ENCODE measurements at regions not wholly inside any gene's neighbourhood (a gene's known extent, or its start where the extent isn't known, plus 50 kb on each side); places are given as distances from the start of the nearest gene placed in this dataset.

DNA sequence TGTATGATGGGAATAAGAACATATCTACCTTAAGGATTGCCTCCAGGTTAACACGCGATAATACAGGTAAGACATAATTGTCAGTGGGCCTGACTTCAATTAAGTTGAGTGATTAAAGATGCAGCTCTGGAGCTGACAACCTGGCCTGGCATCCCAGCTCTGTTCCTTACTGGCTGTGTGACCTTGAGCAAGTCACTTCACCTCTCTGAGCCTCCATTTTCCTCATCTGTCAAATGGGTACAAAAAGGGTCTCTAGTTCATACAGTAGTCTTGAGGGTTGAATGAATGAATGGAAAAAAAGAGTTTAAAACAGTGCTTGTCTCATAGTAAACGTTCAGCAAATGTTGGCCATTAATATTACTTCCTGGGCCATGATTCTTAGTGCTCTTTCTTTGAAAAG is 213.9 kb downstream of the PHETA1 start:
- TF ChIP-seq, protein P1, sequence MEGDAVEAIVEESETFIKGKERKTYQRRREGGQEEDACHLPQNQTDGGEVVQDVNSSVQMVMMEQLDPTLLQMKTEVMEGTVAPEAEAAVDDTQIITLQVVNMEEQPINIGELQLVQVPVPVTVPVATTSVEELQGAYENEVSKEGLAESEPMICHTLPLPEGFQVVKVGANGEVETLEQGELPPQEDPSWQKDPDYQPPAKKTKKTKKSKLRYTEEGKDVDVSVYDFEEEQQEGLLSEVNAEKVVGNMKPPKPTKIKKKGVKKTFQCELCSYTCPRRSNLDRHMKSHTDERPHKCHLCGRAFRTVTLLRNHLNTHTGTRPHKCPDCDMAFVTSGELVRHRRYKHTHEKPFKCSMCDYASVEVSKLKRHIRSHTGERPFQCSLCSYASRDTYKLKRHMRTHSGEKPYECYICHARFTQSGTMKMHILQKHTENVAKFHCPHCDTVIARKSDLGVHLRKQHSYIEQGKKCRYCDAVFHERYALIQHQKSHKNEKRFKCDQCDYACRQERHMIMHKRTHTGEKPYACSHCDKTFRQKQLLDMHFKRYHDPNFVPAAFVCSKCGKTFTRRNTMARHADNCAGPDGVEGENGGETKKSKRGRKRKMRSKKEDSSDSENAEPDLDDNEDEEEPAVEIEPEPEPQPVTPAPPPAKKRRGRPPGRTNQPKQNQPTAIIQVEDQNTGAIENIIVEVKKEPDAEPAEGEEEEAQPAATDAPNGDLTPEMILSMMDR (IDR thresholded peaks at IDR 0.05; ENCODE audit: insufficient read depth, low read length, poor library complexity, severe bottlenecking), result no peak
- Histone ChIP-seq H3K4me3 (replicated peaks; ENCODE audit: low read depth, low read length) (no peak overlapping the region), H3K27me3 (replicated peaks; ENCODE audit: control insufficient read depth, insufficient read depth, low read length) (no peaks in the 10 kb centered on the region; the same call in 1 of the 2 replicates), H3K36me3 (ENCODE audit: control insufficient read depth, insufficient read depth, low read length) (no peaks in the 10 kb centered on the region)
- DNase-seq (ENCODE audit: extremely low read depth, insufficient read length), result no peak

DNA sequence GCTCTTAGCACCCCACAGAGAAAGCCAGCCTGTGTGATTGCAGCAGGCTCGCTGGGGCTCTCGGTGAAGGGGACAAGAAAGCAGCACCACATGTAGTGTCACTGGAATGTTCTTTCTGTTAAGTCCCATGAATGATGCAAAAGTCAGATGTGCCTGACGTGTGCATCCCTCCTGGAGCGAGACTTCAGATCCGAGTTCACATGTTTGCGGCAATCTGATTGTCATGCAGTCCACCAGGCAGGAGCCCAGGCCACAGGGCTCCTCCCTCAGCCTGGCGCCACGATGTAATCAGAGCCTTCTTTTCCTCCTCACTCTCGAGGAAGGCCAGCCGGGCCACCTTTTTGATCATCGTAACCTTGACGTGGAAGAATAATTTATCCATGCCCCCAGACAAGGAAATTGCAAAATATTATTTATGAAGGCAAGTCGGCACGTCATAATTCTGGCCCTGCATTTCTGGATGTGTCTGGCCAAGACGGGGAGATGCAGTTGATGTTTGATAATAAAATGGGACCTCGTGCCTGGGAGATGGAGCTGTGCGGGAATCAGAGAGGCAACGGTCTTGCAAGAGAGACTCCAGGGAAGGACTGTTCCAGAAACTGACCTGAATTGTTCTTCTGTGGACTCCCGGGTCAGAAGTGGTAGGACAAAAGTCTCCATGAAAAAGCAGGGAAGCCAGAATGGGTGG is 214.6 kb downstream of the PHETA1 start:
- H3K27me3 ChIP-seq (replicated peaks; ENCODE audit: control insufficient read depth, insufficient read depth, low read length), result no peaks in the 10 kb centered on the region; the same call in 1 of the 2 replicates
- no peaks in the 10 kb centered on the region for H3K36me3 ChIP-seq (ENCODE audit: control insufficient read depth, insufficient read depth, low read length)
- TF ChIP-seq, protein P1 (IDR thresholded peaks at IDR 0.05; ENCODE audit: insufficient read depth, low read length, poor library complexity, severe bottlenecking), result no peak
- DNase-seq (ENCODE audit: extremely low read depth, insufficient read length), result no peak
- H3K4me3 ChIP-seq (replicated peaks; ENCODE audit: low read depth, low read length), result no peak overlapping the region

DNA sequence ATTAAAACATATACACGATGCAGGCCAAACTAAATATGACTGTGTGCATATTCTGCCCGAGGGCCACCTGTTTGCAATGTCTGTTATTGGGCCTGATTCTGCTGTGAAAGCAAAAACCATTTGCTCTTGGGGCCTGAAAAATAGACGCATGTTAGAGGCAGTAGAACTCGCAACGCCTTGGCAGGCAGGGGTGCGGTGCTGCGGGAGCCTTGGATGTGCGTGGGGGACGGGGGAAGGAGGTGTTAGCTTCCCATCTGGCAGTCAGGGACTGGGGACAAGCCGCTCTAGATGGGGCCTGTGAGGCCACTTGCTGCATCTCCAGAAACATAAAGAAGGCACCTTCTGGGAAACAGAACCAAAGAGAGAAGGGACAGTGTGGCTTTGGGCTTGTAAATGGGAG is 216.3 kb downstream of the PHETA1 start:
- no peaks in the 10 kb centered on the region; the same call in 1 of the 2 replicates for H3K27me3 ChIP-seq (replicated peaks; ENCODE audit: control insufficient read depth, insufficient read depth, low read length)
- no peaks in the 10 kb centered on the region for H3K36me3 ChIP-seq (ENCODE audit: control insufficient read depth, insufficient read depth, low read length)
- TF ChIP-seq, protein P1 (IDR thresholded peaks at IDR 0.05; ENCODE audit: insufficient read depth, low read length, poor library complexity, severe bottlenecking), result no peak
- DNase-seq (ENCODE audit: extremely low read depth, insufficient read length), result no peak
- no peak overlapping the region for H3K4me3 ChIP-seq (replicated peaks; ENCODE audit: low read depth, low read length)

DNA sequence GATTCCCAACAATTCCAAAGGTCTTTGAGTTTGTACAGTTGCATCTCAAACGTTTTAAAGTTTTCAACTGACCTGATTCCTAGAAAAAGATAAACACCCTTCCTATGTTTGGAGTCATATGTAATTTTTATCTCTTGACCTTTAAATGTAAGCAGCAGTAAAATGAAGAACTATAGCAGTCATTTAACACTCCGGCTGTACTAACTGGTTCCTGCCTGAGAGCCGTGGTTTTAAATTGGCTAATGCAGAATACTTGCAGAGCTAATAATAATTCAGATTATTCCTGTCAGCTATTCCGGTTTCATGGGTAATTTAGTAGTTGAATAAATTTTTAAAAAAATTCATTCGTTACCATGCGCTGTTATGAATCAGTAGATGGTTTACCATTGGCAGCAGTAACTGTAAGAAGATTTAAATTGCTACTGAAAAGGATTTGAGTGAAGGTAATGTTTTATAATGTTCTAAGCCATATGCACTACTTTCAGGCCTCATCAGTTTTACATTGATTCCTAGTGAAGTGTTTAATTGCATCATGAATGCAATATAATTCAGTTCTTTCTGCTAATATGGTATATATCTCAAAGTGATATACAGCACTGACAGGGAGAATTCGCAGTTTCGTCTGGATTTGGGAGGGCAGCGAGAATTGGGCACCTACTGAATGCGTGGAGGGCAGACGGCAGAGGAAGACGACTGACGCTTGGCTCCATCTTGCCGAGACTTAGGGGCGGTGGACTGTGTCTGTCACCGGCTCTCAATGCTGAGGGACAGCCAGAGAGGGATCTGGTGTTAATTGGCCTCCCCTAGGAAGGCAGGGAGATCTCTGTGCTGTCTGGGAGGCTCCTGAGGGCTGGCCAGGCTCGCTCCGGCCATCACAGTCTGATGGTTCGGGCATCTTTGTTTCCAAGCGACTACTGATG is 217.7 kb downstream of the PHETA1 start:
- no peaks in the 10 kb centered on the region for H3K36me3 ChIP-seq (ENCODE audit: control insufficient read depth, insufficient read depth, low read length)
- no peak for DNase-seq (ENCODE audit: extremely low read depth, insufficient read length)

DNA sequence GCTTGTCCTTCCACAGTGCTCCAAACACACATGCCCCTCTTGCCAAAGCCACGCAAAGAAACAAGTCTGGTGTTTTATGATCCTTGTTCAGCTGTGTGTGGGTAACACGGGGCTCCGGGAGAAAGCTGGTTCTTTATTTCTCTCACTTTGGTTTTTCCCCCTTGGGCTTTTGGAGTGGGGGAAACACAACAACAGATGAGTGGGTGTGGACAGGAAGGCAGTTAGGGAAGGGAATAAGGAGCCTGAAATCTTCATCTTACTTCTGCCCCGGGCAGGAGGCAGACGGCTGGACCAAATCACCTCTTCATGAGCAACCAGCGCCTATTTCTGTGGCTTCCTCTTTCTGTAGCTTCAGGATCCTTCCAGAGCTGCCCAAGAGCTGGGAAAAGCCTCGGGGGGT is 218.5 kb downstream of the PHETA1 start:
- Histone ChIP-seq H3K27me3 (replicated peaks; ENCODE audit: control insufficient read depth, insufficient read depth, low read length) (no peaks in the 10 kb centered on the region; the same call in 1 of the 2 replicates), H3K36me3 (ENCODE audit: control insufficient read depth, insufficient read depth, low read length) (no peaks in the 10 kb centered on the region), H3K4me3 (replicated peaks; ENCODE audit: low read depth, low read length) (no peak overlapping the region)
- TF ChIP-seq, protein P1 (IDR thresholded peaks at IDR 0.05; ENCODE audit: insufficient read depth, low read length, poor library complexity, severe bottlenecking), result no peak
- no peak for DNase-seq (ENCODE audit: extremely low read depth, insufficient read length)

More for the DNA sequence above, 217.7 kb downstream of the PHETA1 start:
- Histone ChIP-seq H3K4me3 (replicated peaks; ENCODE audit: low read depth, low read length) (no peak overlapping the region), H3K27me3 (replicated peaks; ENCODE audit: control insufficient read depth, insufficient read depth, low read length) (no peaks in the 10 kb centered on the region; the same call in 1 of the 2 replicates)
- TF ChIP-seq, protein P1 (IDR thresholded peaks at IDR 0.05; ENCODE audit: insufficient read depth, low read length, poor library complexity, severe bottlenecking), result no peak

Measured in GM06990 (cell line).